ENCODE measurements at regions not wholly inside any gene's neighbourhood (a gene's known extent, or its start where the extent isn't known, plus 50 kb on each side); places are given as distances from the start of the nearest gene placed in this dataset.

GRCh38 chr10:108014145-108014901, 849.8 kb upstream of the SORCS1 start:
- Histone ChIP-seq H3K9ac (ENCODE audit: low read length) (no peak overlapping the region), H3K9me3 (ENCODE audit: insufficient read depth, low read length) (no peaks in the 10 kb centered on the region), H3K27ac (ENCODE audit: low read depth, low read length) (no peak overlapping the region), H3K79me2 (ENCODE audit: insufficient read depth, low read length) (no peaks in the 10 kb centered on the region), H3K4me3 (ENCODE audit: insufficient read depth, low read length, poor library complexity, severe bottlenecking) (no peak overlapping the region), H4K20me1 (ENCODE audit: low read depth, low read length) (no peaks in the 10 kb centered on the region), H3K36me3 (ENCODE audit: low read length) (no peaks in the 10 kb centered on the region), H3K9me2 (replicated peaks; ENCODE audit: insufficient read depth, low read length) (no peaks in the 10 kb centered on the region), H3F3A (ENCODE audit: insufficient read depth) (no peaks in the 10 kb centered on the region), H3K4me2 (ENCODE audit: low read depth, low read length, poor library complexity, severe bottlenecking) (no peak overlapping the region), H3K27me3 (ENCODE audit: low read length) (no peaks in the 10 kb centered on the region), H2AFZ (ENCODE audit: low read depth, low read length, severe bottlenecking) (no peak overlapping the region)
- TF ChIP-seq EZH2phosphoT487 (conservative IDR thresholded peaks at IDR 0.05; ENCODE audit: low read length) = no peak
- TF ChIP-seq, protein P1, sequence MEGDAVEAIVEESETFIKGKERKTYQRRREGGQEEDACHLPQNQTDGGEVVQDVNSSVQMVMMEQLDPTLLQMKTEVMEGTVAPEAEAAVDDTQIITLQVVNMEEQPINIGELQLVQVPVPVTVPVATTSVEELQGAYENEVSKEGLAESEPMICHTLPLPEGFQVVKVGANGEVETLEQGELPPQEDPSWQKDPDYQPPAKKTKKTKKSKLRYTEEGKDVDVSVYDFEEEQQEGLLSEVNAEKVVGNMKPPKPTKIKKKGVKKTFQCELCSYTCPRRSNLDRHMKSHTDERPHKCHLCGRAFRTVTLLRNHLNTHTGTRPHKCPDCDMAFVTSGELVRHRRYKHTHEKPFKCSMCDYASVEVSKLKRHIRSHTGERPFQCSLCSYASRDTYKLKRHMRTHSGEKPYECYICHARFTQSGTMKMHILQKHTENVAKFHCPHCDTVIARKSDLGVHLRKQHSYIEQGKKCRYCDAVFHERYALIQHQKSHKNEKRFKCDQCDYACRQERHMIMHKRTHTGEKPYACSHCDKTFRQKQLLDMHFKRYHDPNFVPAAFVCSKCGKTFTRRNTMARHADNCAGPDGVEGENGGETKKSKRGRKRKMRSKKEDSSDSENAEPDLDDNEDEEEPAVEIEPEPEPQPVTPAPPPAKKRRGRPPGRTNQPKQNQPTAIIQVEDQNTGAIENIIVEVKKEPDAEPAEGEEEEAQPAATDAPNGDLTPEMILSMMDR (IDR thresholded peaks at IDR 0.05; ENCODE audit: insufficient read depth, low read length, poor library complexity, severe bottlenecking) = no peak

DNA sequence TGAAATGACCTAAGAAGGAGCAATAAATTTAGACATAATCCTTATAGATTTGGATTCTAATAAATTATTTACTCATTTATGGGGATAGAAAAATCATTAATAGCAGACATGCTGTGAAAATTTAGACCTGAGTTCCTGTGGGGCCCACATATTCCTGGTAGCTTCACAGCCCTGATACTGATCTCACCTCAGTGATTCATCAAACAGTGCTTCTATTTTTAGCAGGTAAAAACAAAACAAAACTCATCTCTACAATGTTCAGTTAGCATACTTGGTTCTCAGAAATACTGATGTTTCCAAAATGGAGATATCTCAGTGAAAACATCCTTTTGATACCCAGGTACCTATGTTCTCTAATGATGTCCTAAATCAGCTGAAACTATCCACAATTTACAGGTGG, 841.1 kb upstream of the SORCS1 start:
- Histone ChIP-seq H4K20me1 (ENCODE audit: low read depth, low read length) (no peaks in the 10 kb centered on the region), H3K9me2 (replicated peaks; ENCODE audit: insufficient read depth, low read length) (no peaks in the 10 kb centered on the region), H3K27ac (ENCODE audit: low read depth, low read length) (no peak overlapping the region), H2AFZ (ENCODE audit: low read depth, low read length, severe bottlenecking) (no peak overlapping the region), H3K79me2 (ENCODE audit: insufficient read depth, low read length) (no peaks in the 10 kb centered on the region), H3K9ac (ENCODE audit: low read length) (no peak overlapping the region), H3F3A (ENCODE audit: insufficient read depth) (no peaks in the 10 kb centered on the region), H3K27me3 (ENCODE audit: low read length) (no peaks in the 10 kb centered on the region), H3K36me3 (ENCODE audit: low read length) (no peaks in the 10 kb centered on the region), H3K9me3 (ENCODE audit: insufficient read depth, low read length) (no peaks in the 10 kb centered on the region), H3K4me2 (ENCODE audit: low read depth, low read length, poor library complexity, severe bottlenecking) (no peak overlapping the region), H3K4me3 (ENCODE audit: insufficient read depth, low read length, poor library complexity, severe bottlenecking) (no peak overlapping the region)
- TF ChIP-seq EZH2phosphoT487 (conservative IDR thresholded peaks at IDR 0.05; ENCODE audit: low read length) = no peak
- TF ChIP-seq, protein P1 (IDR thresholded peaks at IDR 0.05; ENCODE audit: insufficient read depth, low read length, poor library complexity, severe bottlenecking) = no peak

DNA sequence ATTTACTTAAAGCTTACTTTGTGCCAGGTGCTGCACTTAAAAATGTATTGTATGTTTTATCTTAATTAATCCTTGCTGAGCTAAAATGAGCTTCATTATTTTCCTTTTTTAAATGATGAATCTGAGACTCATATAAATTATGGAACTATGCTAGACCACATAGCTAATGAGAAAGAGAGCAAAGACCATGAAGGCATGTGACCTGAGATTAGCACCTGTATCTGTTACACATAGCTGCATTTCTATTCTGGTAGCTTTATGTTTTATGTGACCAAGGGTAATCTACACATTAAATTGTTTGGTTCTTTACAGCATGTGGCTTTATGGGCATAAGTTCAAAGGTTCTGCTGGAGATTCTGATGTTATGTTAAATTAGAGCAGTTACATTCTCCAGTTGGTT, 839.1 kb upstream of the SORCS1 start:
- Histone ChIP-seq H3K36me3 (ENCODE audit: low read length) (no peaks in the 10 kb centered on the region), H3K9me3 (ENCODE audit: insufficient read depth, low read length) (no peaks in the 10 kb centered on the region), H3K27me3 (ENCODE audit: low read length) (no peaks in the 10 kb centered on the region), H3K4me3 (ENCODE audit: insufficient read depth, low read length, poor library complexity, severe bottlenecking) (no peak overlapping the region), H3F3A (ENCODE audit: insufficient read depth) (no peaks in the 10 kb centered on the region), H3K4me2 (ENCODE audit: low read depth, low read length, poor library complexity, severe bottlenecking) (no peak overlapping the region), H3K27ac (ENCODE audit: low read depth, low read length) (no peak overlapping the region), H3K9me2 (replicated peaks; ENCODE audit: insufficient read depth, low read length) (no peaks in the 10 kb centered on the region), H4K20me1 (ENCODE audit: low read depth, low read length) (no peaks in the 10 kb centered on the region), H3K79me2 (ENCODE audit: insufficient read depth, low read length) (no peaks in the 10 kb centered on the region), H3K9ac (ENCODE audit: low read length) (no peak overlapping the region), H2AFZ (ENCODE audit: low read depth, low read length, severe bottlenecking) (no peak overlapping the region)
- TF ChIP-seq, protein P1 (IDR thresholded peaks at IDR 0.05; ENCODE audit: insufficient read depth, low read length, poor library complexity, severe bottlenecking) = no peak
- TF ChIP-seq EZH2phosphoT487 (conservative IDR thresholded peaks at IDR 0.05; ENCODE audit: low read length) = no peak
